Skeletal muscle tissue (tissue), 3 donors: ENCODE measurements at regions not wholly inside any gene's neighbourhood (a gene's known extent, or its start where the extent isn't known, plus 50 kb on each side); places are given as distances from the start of the nearest gene placed in this dataset.
"Not testable (repeated sequence)": the region's sequence is repeated elsewhere in the genome, so short reads cannot be mapped to it uniquely, and the experiment has no call there.

Experiments
- H3K27ac ChIP-seq: one replicate; pipeline ENCODE4 v1.7.0; 2013; ENCODE audit warnings: mild to moderate bottlenecking, low read depth, low read length, inconsistent platforms
- H3K27me3 ChIP-seq, 3 donors: one replicate each; pipeline ENCODE4 v1.7.0; 2013; ENCODE audit warnings: low read length in 3 of 3; ENCODE audit not compliant: control insufficient read depth in 3 of 3, insufficient read depth in 3 of 3
- H3K36me3 ChIP-seq, 3 donors: one replicate each; pipeline ENCODE4 v1.7.0; 2013; ENCODE audit warnings: low read length in 3 of 3; ENCODE audit not compliant: control insufficient read depth in 3 of 3, insufficient read depth in 3 of 3
- H3K4me1 ChIP-seq, 3 donors: one replicate each; pipeline ENCODE4 v1.7.0; 2013; ENCODE audit warnings: low read length in 3 of 3, mild to moderate bottlenecking in 3 of 3; ENCODE audit not compliant: control insufficient read depth in 3 of 3, insufficient read depth in 3 of 3
- H3K4me3 ChIP-seq, 3 donors: one replicate each; pipeline ENCODE4 v1.7.0; 2013; ENCODE audit warnings: low read length in 3 of 3
- H3K9ac ChIP-seq, 3 donors: one replicate each; pipeline ENCODE4 v1.7.0; 2013; ENCODE audit warnings: low read length in 3 of 3, mild to moderate bottlenecking in 3 of 3, moderate library complexity in 2 of 3, low read depth in 1 of 3
- H3K9me3 ChIP-seq, 3 donors: one replicate each; pipeline ENCODE4 v1.7.0; 2013; ENCODE audit warnings: low read length in 3 of 3; ENCODE audit not compliant: control insufficient read depth in 3 of 3
- donor health status: Osteomylitis.

GRCh38 chr11:126149759-126150625 is 61.5 kb downstream of the RPUSD4 start:
- no peak overlapping the region for H3K9ac ChIP-seq
- H3K36me3 ChIP-seq, result no peaks in the 10 kb centered on the region
- no peak overlapping the region for H3K4me3 ChIP-seq
- H3K27ac ChIP-seq, result no peak overlapping the region
- H3K27me3 ChIP-seq, result peaks cover 0 to 11% (median 2%) of the 10 kb centered on the region in 3 donors
- peaks cover 0 to 6% (median 5%) of the 10 kb centered on the region in 3 donors for H3K4me1 ChIP-seq
- peaks cover 0 to 2% (median 0%) of the 10 kb centered on the region in 3 donors for H3K9me3 ChIP-seq

GRCh38 chr11:126148317-126148716 is 63.1 kb downstream of the RPUSD4 start:
- no peaks in the 10 kb centered on the region for H3K36me3 ChIP-seq
- peaks cover 0 to 2% (median 0%) of the 10 kb centered on the region in 3 donors for H3K9me3 ChIP-seq
- H3K9ac ChIP-seq, result no peak overlapping the region
- H3K27ac ChIP-seq, result no peak overlapping the region
- H3K27me3 ChIP-seq, result peaks cover 0 to 11% (median 2%) of the 10 kb centered on the region in 3 donors
- H3K4me3 ChIP-seq, result no peak overlapping the region
- H3K4me1 ChIP-seq, result peaks cover 0 to 6% (median 5%) of the 10 kb centered on the region in 3 donors

- H3K27me3 ChIP-seq, result peaks cover 0 to 11% (median 2%) of the 10 kb centered on the region in 3 donors
- no peaks in the 10 kb centered on the region for H3K36me3 ChIP-seq
- peaks cover 0 to 6% (median 5%) of the 10 kb centered on the region in 3 donors for H3K4me1 ChIP-seq
- peaks cover 0 to 2% (median 0%) of the 10 kb centered on the region in 3 donors for H3K9me3 ChIP-seq
- no peak overlapping the region for H3K27ac ChIP-seq
- H3K4me3 ChIP-seq, result no peak overlapping the region
- no peak overlapping the region for H3K9ac ChIP-seq
Measured at GRCh38 chr11:126147208-126148111, 64.0 kb downstream of the RPUSD4 start.

GRCh38 chr11:126146454-126147192 is 64.8 kb downstream of the RPUSD4 start:
- no peaks in the 10 kb centered on the region for H3K36me3 ChIP-seq
- no peak overlapping the region for H3K27ac ChIP-seq
- H3K4me3 ChIP-seq, result no peak overlapping the region
- peaks cover 0 to 11% (median 2%) of the 10 kb centered on the region in 3 donors for H3K27me3 ChIP-seq
- peaks cover 0 to 2% (median 0%) of the 10 kb centered on the region in 3 donors for H3K9me3 ChIP-seq
- H3K9ac ChIP-seq, result no peak overlapping the region
- H3K4me1 ChIP-seq, result peaks cover 0 to 6% (median 5%) of the 10 kb centered on the region in 3 donors

- H3K4me1 ChIP-seq, result peaks cover 5 to 13% (median 10%) of the 10 kb centered on the region in 3 donors
- no peaks in the 10 kb centered on the region for H3K36me3 ChIP-seq
- no peak overlapping the region for H3K9ac ChIP-seq
- no peaks in the 10 kb centered on the region for H3K9me3 ChIP-seq
- H3K4me3 ChIP-seq, result no peak overlapping the region
- H3K27me3 ChIP-seq, result peaks cover 3 to 11% (median 7%) of the 10 kb centered on the region in 3 donors
- H3K27ac ChIP-seq, result no peak overlapping the region
Measured at GRCh38 chr11:126145954-126146353, 65.5 kb downstream of the RPUSD4 start.

- not testable (repeated sequence) for H3K27ac ChIP-seq, H3K4me3 ChIP-seq, H3K9ac ChIP-seq, H3K36me3 ChIP-seq, H3K9me3 ChIP-seq
- peaks cover 18 to 30% (median 19%) of the 10 kb centered on the region in 3 donors for H3K4me1 ChIP-seq
- peaks cover 3 to 30% (median 14%) of the 10 kb centered on the region in 3 donors for H3K27me3 ChIP-seq
Measured at GRCh38 chr11:126143491-126143890, 68.0 kb downstream of the RPUSD4 start.

GRCh38 chr11:126140926-126141280 is 70.5 kb downstream of the RPUSD4 start:
- H3K27ac ChIP-seq, result no peak overlapping the region
- H3K36me3 ChIP-seq, result no peaks in the 10 kb centered on the region
- H3K9me3 ChIP-seq, result no peaks in the 10 kb centered on the region
- H3K4me1 ChIP-seq, result peaks cover 22 to 33% (median 28%) of the 10 kb centered on the region in 3 donors
- peaks cover 3 to 40% (median 14%) of the 10 kb centered on the region in 3 donors for H3K27me3 ChIP-seq
- no peak overlapping the region for H3K9ac ChIP-seq
- peak overlapping the region in 1 of 3 donors; percentile 22 for H3K4me3 ChIP-seq

GRCh38 chr11:126140201-126140925 is 71.1 kb downstream of the RPUSD4 start:
- Histone ChIP-seq H3K9ac (no peak overlapping the region), H3K9me3 (no peaks in the 10 kb centered on the region), H3K4me3 (no peak overlapping the region), H3K27me3 (peaks cover 3 to 40% (median 14%) of the 10 kb centered on the region in 3 donors), H3K27ac (no peak overlapping the region), H3K4me1 (peaks cover 22 to 36% (median 28%) of the 10 kb centered on the region in 3 donors), H3K36me3 (no peaks in the 10 kb centered on the region)
